IMR-90 (cell line): ENCODE measurements at regions not wholly inside any gene's neighbourhood (a gene's known extent, or its start where the extent isn't known, plus 50 kb on each side); places are given as distances from the start of the nearest gene placed in this dataset.

Experiments used
- ATAC-seq: fragments of 200-7000 bp; cut with Tn5 transposase; 2 replicates; pipeline ENCODE4 v1.9.1; 2020; ENCODE audit warnings: low read depth, mild to moderate bottlenecking, moderate library complexity
- BruUV-seq: library from RNA; stranded (reverse); fragments of 400-500 nt; replicated peaks from 2 replicates; lab custom pipeline; 2021; lab: Mats Ljungman, UMichigan
- CTCF ChIA-PET: fragments of 300-600 bp; formaldehyde crosslinking; extraction: SDS; loops from one replicate; lab custom pipeline; 2021; ENCODE audit warnings: antibody characterized with exemption; lab: Yijun Ruan, JAX
- POLR2A ChIA-PET: fragments of 300-600 bp; sonication (Branson Sonifier 250); formaldehyde crosslinking; loops from one replicate; lab custom pipeline; 2022; ENCODE audit warnings: antibody characterized with exemption; ENCODE audit not compliant: unreplicated experiment; lab: Charles Lee
- DNase-seq: peaks from one replicate; pipeline ENCODE4 v3.0.0; 2013
- H2AFZ ChIP-seq: replicated peaks from 2 replicates; pipeline ENCODE3; 2013; ENCODE audit warnings: low read length, mild to moderate bottlenecking; ENCODE audit not compliant: poor library complexity
- H2AK5ac ChIP-seq: 2 replicates; pipeline ENCODE4 v1.6.1; 2013; ENCODE audit warnings: low read depth, low read length, inconsistent platforms
- H2AK9ac ChIP-seq: replicated peaks from 2 replicates; pipeline ENCODE3; 2013; ENCODE audit warnings: mild to moderate bottlenecking, low read depth, low read length, moderate library complexity; ENCODE audit not compliant: poor library complexity
- H2BK120ac ChIP-seq: 2 replicates; pipeline ENCODE4 v1.6.1; 2013; ENCODE audit warnings: low read depth, low read length, inconsistent platforms
- H2BK15ac ChIP-seq: 3 replicates; pipeline ENCODE4 v1.6.1; 2013; ENCODE audit warnings: low read depth, low read length, inconsistent platforms
- H2BK20ac ChIP-seq: 2 replicates; pipeline ENCODE4 v1.6.1; 2013; ENCODE audit warnings: low read depth, mild to moderate bottlenecking, inconsistent platforms, low read length, moderate library complexity
- H2BK5ac ChIP-seq: 2 replicates; pipeline ENCODE4 v1.6.1; 2013; ENCODE audit warnings: mild to moderate bottlenecking, low read depth, low read length, inconsistent platforms; ENCODE audit not compliant: poor library complexity, severe bottlenecking
- H3K14ac ChIP-seq: replicated peaks from 2 replicates; pipeline ENCODE4 v1.6.1; 2013; ENCODE audit warnings: low read depth, low read length, inconsistent platforms
- H3K18ac ChIP-seq: 2 replicates; pipeline ENCODE4 v1.6.1; 2013; ENCODE audit warnings: low read depth, low read length, control low read depth
- H3K23ac ChIP-seq: 2 replicates; pipeline ENCODE4 v1.6.1; 2013; ENCODE audit warnings: low read depth, low read length, inconsistent platforms
- H3K27ac ChIP-seq: 2 replicates; pipeline ENCODE4 v1.5.1; 2013; ENCODE audit warnings: mild to moderate bottlenecking, control low read depth, low read length; ENCODE audit not compliant: insufficient read depth
- H3K27me3 ChIP-seq: 2 replicates; pipeline ENCODE4 v1.6.1; 2013; ENCODE audit warnings: low read length; ENCODE audit not compliant: control insufficient read depth, insufficient read depth
- H3K36me3 ChIP-seq: 2 replicates; pipeline ENCODE4 v1.6.1; 2013; ENCODE audit warnings: low read length, mixed read lengths; ENCODE audit not compliant: control insufficient read depth, insufficient read depth
- H3K4ac ChIP-seq: 2 replicates; pipeline ENCODE4 v1.6.1; 2013; ENCODE audit warnings: low read depth, low read length, inconsistent platforms
- H3K4me1 ChIP-seq: 2 replicates; pipeline ENCODE4 v1.6.1; 2013; ENCODE audit warnings: low read length, mixed read lengths; ENCODE audit not compliant: control insufficient read depth, insufficient read depth
- H3K4me2 ChIP-seq: 2 replicates; pipeline ENCODE4 v1.6.1; 2013; ENCODE audit warnings: low read depth, mild to moderate bottlenecking, control low read depth, low read length, moderate library complexity
- H3K4me3 ChIP-seq: 2 replicates; pipeline ENCODE4 v1.5.1; 2013; ENCODE audit warnings: low read depth, mild to moderate bottlenecking, control low read depth, low read length, moderate library complexity; ENCODE audit not compliant: insufficient read depth
- H3K56ac ChIP-seq: 2 replicates; pipeline ENCODE4 v1.6.1; 2013; ENCODE audit warnings: low read length, inconsistent platforms; ENCODE audit not compliant: insufficient read depth; ENCODE audit errors: extremely low read depth
- H3K79me1 ChIP-seq, 2 experiments: 2 replicates each; pipeline ENCODE4 v1.6.1; 2013; ENCODE audit warnings: low read length in 2 of 2, inconsistent platforms in 1 of 2, low read depth in 1 of 2
- H3K9ac ChIP-seq: 2 replicates; pipeline ENCODE4 v1.6.1; 2013; ENCODE audit warnings: low read depth, low read length, control low read depth
- H3K9me1 ChIP-seq: 2 replicates; pipeline ENCODE4 v1.6.1; 2013; ENCODE audit warnings: low read length, inconsistent platforms; ENCODE audit not compliant: insufficient read depth
- H3K9me3 ChIP-seq: 2 replicates; pipeline ENCODE4 v1.6.1; 2013; ENCODE audit warnings: low read length; ENCODE audit not compliant: control insufficient read depth, insufficient read depth
- H4K20me1 ChIP-seq: 2 replicates; pipeline ENCODE4 v1.6.1; 2013; ENCODE audit warnings: low read length, inconsistent platforms; ENCODE audit not compliant: insufficient read depth
- H4K5ac ChIP-seq: 2 replicates; pipeline ENCODE4 v1.6.1; 2013; ENCODE audit warnings: mild to moderate bottlenecking, low read depth, low read length, control low read depth
- H4K8ac ChIP-seq, 2 experiments: 2 replicates each; pipeline ENCODE4 v1.6.1; 2013; ENCODE audit warnings: low read depth in 2 of 2, low read length in 2 of 2, control low read depth in 1 of 2, inconsistent platforms in 1 of 2
- H4K91ac ChIP-seq: 2 replicates; pipeline ENCODE4 v1.6.1; 2013; ENCODE audit warnings: low read depth, low read length, inconsistent platforms; ENCODE audit not compliant: insufficient read depth
- BHLHE40 ChIP-seq: fragments of 150-350 bp; IDR thresholded peaks from 2 replicates; pipeline ENCODE4 v1.6.1; 2016; ENCODE audit warnings: mild to moderate bottlenecking, low read depth, low read length
- CEBPB ChIP-seq: IDR thresholded peaks from 2 replicates; pipeline ENCODE4 v1.6.1; 2012; ENCODE audit warnings: low read depth, low read length, improper control_type of control experiment
- CHD1 ChIP-seq: IDR thresholded peaks from 2 replicates; pipeline ENCODE4 v1.6.1; 2012; ENCODE audit warnings: low read depth, low read length, improper control_type of control experiment
- CTCF ChIP-seq: conservative IDR thresholded peaks from 2 replicates; pipeline ENCODE4 v1.5.1; 2012; ENCODE audit warnings: mild to moderate bottlenecking, low read depth, low read length, improper control_type of control experiment
- ELK1 ChIP-seq: fragments of 150-350 bp; IDR thresholded peaks from 2 replicates; pipeline ENCODE4 v1.6.1; 2016; ENCODE audit warnings: low read depth, mild to moderate bottlenecking, low read length, moderate library complexity, borderline replicate concordance
- FOS ChIP-seq: fragments of 150-350 bp; IDR thresholded peaks from 2 replicates; pipeline ENCODE4 v1.6.1; 2016; ENCODE audit warnings: low read depth, low read length
- MXI1 ChIP-seq: IDR thresholded peaks from 2 replicates; pipeline ENCODE4 v1.6.1; 2012; ENCODE audit warnings: low read depth, mild to moderate bottlenecking, low read length, moderate library complexity, borderline replicate concordance
- NFE2L2 ChIP-seq: fragments of 150-350 bp; IDR thresholded peaks from 2 replicates; pipeline ENCODE4 v1.6.1; 2016; ENCODE audit warnings: low read depth, mild to moderate bottlenecking, low read length
- POLR2A ChIP-seq: IDR thresholded peaks from 2 replicates; pipeline ENCODE4 v1.6.1; 2012; ENCODE audit warnings: mild to moderate bottlenecking, low read depth, low read length
- RCOR1 ChIP-seq: IDR thresholded peaks from 2 replicates; pipeline ENCODE4 v1.6.1; 2012; ENCODE audit warnings: mild to moderate bottlenecking, low read length, improper control_type of control experiment; ENCODE audit not compliant: insufficient replicate concordance
- RFX5 ChIP-seq: IDR thresholded peaks from 2 replicates; pipeline ENCODE4 v1.8.0; 2012; ENCODE audit warnings: low read depth, mild to moderate bottlenecking, low read length, moderate library complexity
- SMC3 ChIP-seq: fragments of 150-350 bp; IDR thresholded peaks from 2 replicates; pipeline ENCODE4 v1.6.1; 2016; ENCODE audit warnings: low read depth, mild to moderate bottlenecking, antibody characterized with exemption, low read length, moderate library complexity
- USF2 ChIP-seq: fragments of 150-350 bp; IDR thresholded peaks from 2 replicates; pipeline ENCODE4 v1.6.1; 2017; ENCODE audit warnings: mild to moderate bottlenecking, antibody characterized with exemption, low read length, low read depth
- WGBS, 2 experiments: methylation state at CpG; one replicate each; pipeline versions ENCODE4 v1.1.5 to v1.1.7; 2013; ENCODE audit warnings: missing lambda C conversion rate in 2 of 2; ENCODE audit not compliant: insufficient read length in 1 of 2; ENCODE audit errors: extremely low coverage in 2 of 2; 5-methylcytosine and 5-hydroxymethylcytosine counted together
- dilution Hi-C: fragments of 300-500 bp; cut with HindIII; formaldehyde crosslinking; loops from one replicate; pipeline ENCODE4 v1.14.3; 2018; ENCODE audit warnings: low sequenced_read_pairs; ENCODE audit not compliant: unreplicated experiment
- in situ Hi-C: fragments of 300-500 bp; cut with MboI; formaldehyde crosslinking; loops from 3 replicates; pipeline ENCODE4 v1.14.3; 2019; ENCODE audit warnings: low sequenced_read_pairs, inconsistent platforms, mixed read lengths
- intact Hi-C: fragments of 100-400 bp; cut with micrococcal nuclease; formaldehyde crosslinking; loops from 2 replicates; pipeline ENCODE4 v1.10.0; 2022

- no peak overlapping the region for H3K56ac ChIP-seq
- no CpG with 5 or more reads among the region's 5 CpGs for WGBS, 2 experiments
- no peak overlapping the region for H2BK20ac ChIP-seq
- no peak overlapping the region for H2BK5ac ChIP-seq
- H3K4me3 ChIP-seq: no peak overlapping the region
- no peak overlapping the region for H3K4ac ChIP-seq
- H4K91ac ChIP-seq: no peak overlapping the region
- ChIA-PET POLR2A (no interaction called here), CTCF (no interaction called here)
- H3K4me1 ChIP-seq: no peaks in the 10 kb centered on the region
- H3K79me1 ChIP-seq: no peaks in the 10 kb centered on the region
- ATAC-seq (no peak), DNase-seq (no peak)
- no peak overlapping the region for H3K14ac ChIP-seq
- no peaks in the 10 kb centered on the region for H3K9me1 ChIP-seq
- H3K4me2 ChIP-seq: no peak overlapping the region
- BruUV-seq: no TSS peak
- in situ Hi-C loops: no loop called here
- H3K36me3 ChIP-seq: no peaks in the 10 kb centered on the region
- intact Hi-C loops: no loop called here
- no peak overlapping the region for H4K5ac ChIP-seq
- no peak overlapping the region for H3K23ac ChIP-seq
- dilution Hi-C loops: no loop called here
- H3K9me3 ChIP-seq: peaks cover 6% of the 10 kb centered on the region; the same call in 1 of the 2 replicates
- no peak overlapping the region for H3K18ac ChIP-seq
- H2AFZ ChIP-seq: no peak overlapping the region
- H3K27me3 ChIP-seq: no peaks in the 10 kb centered on the region
- no peaks in the 10 kb centered on the region for H4K20me1 ChIP-seq
- no peak overlapping the region for H2BK120ac ChIP-seq
- H3K27ac ChIP-seq: no peak overlapping the region
- TF ChIP-seq NFE2L2 (no peak), CHD1 (no peak), RFX5 (no peak), MXI1 (no peak), CTCF (no peak), FOS (no peak), ELK1 (no peak), CEBPB (no peak), SMC3 (no peak), BHLHE40 (no peak), USF2 (no peak), RCOR1 (no peak), POLR2A (no peak)
- no peak overlapping the region for H2AK5ac ChIP-seq
- no peak overlapping the region for H2BK15ac ChIP-seq
- H2AK9ac ChIP-seq: no peak overlapping the region
- H3K9ac ChIP-seq: no peak overlapping the region
- no peak overlapping the region for H4K8ac ChIP-seq
Observed at GRCh38 chr2:104049981-104050380, 803.9 kb upstream of the POU3F3 start.
